Choroid plexus epithelial cell (primary cell): ENCODE measurements at regions not wholly inside any gene's neighbourhood (a gene's known extent, or its start where the extent isn't known, plus 50 kb on each side); places are given as distances from the start of the nearest gene placed in this dataset.

Experiments
- DNase-seq: peaks from one replicate; pipeline ENCODE4 v3.0.0-alpha.2; 2010; ENCODE audit warnings: low read depth
- H3K4me3 ChIP-seq: 2 replicates; pipeline ENCODE4 v1.5.1; 2011; ENCODE audit warnings: low read depth, mild to moderate bottlenecking, control low read depth, low read length, moderate library complexity
- TF ChIP-seq, protein P1 (sequence below): conservative IDR thresholded peaks from 2 replicates; pipeline ENCODE4 v1.5.1; 2011; ENCODE audit warnings: low read depth, mild to moderate bottlenecking, control low read depth, inconsistent platforms, low read length, moderate library complexity

DNA sequence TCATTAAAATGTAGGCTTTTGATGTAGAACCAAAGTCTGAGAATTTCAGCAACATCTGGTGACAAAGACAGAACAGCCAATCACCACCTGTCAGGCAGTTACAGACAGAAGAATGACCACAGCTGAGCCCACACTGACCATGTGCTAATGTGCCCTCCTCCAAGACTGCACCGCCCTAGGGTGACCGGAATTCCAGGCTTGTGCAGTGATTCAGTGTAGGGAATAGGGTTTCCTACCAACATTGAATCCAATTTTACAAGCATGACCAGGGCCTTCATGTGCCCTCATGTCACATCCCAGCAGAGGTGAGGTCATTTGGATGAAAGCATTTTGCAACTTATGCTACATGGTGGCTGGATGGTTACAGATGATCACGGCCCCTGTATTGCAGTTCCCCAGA is 412.5 kb downstream of the SOX2 start:
- no peak overlapping the region for H3K4me3 ChIP-seq
- DNase-seq: no peak

DNA sequence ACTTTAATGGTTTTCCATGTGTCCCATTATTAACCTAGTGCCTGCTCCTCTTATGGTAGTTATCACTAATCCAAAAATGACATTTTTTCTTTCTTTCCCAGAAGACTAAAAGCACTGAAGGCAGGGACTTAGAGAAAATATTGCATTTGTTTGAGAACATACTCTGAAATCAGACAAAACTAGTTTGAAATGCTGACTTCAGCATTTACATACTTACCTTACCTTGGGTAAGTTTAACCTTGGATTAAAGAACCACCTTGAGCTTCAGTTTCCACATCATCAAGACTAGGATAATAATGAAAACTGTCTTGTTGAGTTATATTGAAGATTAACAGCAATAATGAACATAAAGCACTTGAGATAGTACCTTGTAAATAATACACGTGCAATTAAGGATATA is 413.0 kb downstream of the SOX2 start:
- no peak overlapping the region for H3K4me3 ChIP-seq
- TF ChIP-seq, protein P1, sequence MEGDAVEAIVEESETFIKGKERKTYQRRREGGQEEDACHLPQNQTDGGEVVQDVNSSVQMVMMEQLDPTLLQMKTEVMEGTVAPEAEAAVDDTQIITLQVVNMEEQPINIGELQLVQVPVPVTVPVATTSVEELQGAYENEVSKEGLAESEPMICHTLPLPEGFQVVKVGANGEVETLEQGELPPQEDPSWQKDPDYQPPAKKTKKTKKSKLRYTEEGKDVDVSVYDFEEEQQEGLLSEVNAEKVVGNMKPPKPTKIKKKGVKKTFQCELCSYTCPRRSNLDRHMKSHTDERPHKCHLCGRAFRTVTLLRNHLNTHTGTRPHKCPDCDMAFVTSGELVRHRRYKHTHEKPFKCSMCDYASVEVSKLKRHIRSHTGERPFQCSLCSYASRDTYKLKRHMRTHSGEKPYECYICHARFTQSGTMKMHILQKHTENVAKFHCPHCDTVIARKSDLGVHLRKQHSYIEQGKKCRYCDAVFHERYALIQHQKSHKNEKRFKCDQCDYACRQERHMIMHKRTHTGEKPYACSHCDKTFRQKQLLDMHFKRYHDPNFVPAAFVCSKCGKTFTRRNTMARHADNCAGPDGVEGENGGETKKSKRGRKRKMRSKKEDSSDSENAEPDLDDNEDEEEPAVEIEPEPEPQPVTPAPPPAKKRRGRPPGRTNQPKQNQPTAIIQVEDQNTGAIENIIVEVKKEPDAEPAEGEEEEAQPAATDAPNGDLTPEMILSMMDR: no peak
- DNase-seq: no peak

More for the DNA sequence above, 412.5 kb downstream of the SOX2 start:
- TF ChIP-seq, protein P1: no peak

DNA sequence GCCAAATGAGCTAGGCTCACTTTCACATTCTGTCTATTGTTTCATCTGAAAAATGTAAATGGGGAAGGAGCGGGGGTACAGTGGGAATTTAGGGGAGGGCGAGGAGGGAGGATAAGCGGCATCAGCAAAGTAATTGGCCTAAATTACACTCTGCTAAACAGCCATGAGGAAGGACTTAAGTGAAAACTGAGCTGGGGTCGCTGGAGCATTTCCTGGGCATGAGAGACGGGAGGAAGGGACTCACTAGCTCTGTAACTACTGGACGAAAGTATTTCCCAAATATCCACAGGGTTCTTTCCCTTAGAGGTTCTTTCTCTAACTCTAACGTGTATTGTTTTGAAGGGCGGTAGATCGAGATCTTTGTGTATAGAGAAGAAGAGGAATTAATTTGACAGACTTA is 418.0 kb downstream of the SOX2 start:
- no peak overlapping the region for H3K4me3 ChIP-seq
- TF ChIP-seq, protein P1: no peak
- DNase-seq: no peak

DNA sequence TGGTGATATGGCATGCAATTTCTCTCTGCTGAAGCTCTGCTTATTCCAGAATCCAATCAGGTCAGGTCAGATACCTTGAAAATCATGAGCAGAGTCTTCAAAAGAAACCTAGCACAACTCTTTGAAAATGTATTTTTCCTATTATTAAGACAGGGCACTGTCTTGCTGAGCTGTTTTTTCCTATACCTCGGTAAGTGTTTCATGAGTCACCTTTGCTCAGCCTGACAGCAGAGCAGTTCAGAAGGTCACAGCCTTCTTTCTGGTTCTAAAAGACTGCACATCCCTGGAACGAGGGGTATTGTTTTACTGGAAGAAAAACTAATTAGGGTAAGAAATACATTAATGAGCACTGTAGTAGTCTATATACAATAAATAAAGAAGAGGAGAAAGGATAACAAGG is 422.0 kb downstream of the SOX2 start:
- no peak overlapping the region for H3K4me3 ChIP-seq
- TF ChIP-seq, protein P1: no peak
- DNase-seq: no peak

DNA sequence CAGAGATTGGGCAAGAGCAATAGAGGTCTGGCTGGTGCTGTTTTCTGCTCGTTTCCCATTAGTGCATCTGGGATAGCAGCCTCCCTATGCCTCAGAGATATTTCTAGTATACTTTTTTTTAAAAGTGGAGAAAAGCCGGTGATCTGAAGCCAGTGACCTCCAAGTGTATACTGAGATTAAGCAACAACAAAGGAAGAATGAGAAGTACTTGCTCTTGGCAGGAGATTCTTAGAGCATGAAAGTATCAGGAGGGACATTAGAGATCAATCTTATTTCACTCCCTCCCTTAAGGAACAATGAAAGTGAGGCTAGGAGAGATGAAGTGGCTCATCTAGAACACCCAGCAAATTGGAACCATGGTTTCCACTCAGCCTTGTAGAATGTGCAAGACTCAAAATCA is 423.3 kb downstream of the SOX2 start:
- TF ChIP-seq, protein P1: no peak

DNA sequence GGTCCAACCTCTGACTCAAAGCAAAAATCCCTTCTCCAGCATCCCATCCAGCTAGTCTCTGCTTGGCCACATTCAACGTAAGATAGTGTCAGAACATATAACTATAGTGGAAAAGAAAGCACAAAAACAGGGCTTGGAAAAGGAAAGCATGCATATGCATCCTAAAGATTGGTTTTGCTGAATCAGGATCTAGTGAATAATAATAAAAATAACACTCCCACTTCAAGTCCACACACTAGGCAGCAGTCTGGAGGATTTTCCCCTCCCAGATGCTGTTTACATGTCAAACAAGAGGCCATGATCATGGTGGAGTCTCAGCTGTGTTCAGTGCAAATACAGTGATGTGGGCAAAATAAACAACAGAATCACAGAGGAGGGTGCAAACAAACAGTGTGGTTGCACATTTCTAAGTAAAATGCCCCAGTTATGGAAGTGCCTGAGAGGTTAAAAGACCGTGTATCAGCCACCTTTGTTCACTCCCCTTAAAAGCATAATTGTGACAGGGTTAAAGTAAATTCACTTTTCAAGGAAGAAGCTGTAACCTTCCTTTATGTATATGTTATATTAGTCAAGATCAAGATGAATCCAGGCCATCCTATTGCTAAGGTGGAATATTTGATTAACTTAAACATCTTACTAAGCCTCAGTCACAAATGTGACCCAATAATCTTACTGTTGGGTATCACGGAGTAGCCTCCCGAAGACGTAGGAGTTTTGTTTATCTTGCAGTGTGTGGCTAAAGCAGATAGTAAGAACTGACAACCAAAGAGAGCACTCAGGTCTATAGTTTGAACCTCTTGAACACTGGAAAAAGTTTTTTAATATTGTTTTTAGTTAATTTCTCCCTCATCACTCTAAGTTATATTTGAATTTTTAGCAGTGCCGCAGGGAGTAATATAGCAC is 424.5 kb downstream of the SOX2 start:
- no peak overlapping the region for H3K4me3 ChIP-seq
- TF ChIP-seq, protein P1: no peak
- DNase-seq: no peak

More for the DNA sequence above, 423.3 kb downstream of the SOX2 start:
- no peak overlapping the region for H3K4me3 ChIP-seq
- no peak for DNase-seq

DNA sequence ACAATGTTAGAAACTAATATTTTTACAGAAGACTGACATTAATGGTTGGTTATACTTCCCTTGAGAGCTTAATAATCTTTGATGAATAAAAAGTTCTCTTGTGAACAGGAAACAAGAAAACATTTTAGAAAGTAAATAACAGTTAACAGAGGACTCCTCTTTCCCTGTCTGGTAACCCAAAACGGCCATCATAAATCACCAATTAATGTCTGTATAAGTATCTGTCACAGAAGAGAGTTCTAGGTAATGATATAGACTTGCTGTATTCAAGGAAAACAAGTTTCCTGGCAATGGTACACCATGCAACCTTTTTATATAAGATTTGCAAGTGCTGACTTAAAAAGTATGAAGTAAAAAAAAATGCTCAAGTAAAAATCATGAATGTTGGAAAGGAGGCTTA is 426.7 kb downstream of the SOX2 start:
- TF ChIP-seq, protein P1: no peak
- no peak for DNase-seq
- no peak overlapping the region for H3K4me3 ChIP-seq
